HCT116 (cell line): ENCODE measurements at regions not wholly inside any gene's neighbourhood (a gene's known extent, or its start where the extent isn't known, plus 50 kb on each side); places are given as distances from the start of the nearest gene placed in this dataset.

ENCODE experiments used
- CTCF ChIP-seq, 3 experiments: fragments of 200-600 bp in 1 of 3; sonication (generic) in 1 of 3; IDR thresholded peaks in 2 of 3; conservative IDR thresholded peaks in 1 of 3; 2 replicates each; pipeline ENCODE4 v1.5.1; 2012 to 2017; ENCODE audit warnings: low read depth in 2 of 3, low read length in 2 of 3, antibody characterized with exemption in 1 of 3, borderline replicate concordance in 1 of 3, control low read depth in 1 of 3, mild to moderate bottlenecking in 1 of 3, mixed read lengths in 1 of 3, mixed run types in 1 of 3, moderate library complexity in 1 of 3; ENCODE audit not compliant: insufficient read depth in 1 of 3
- ELF1 ChIP-seq: IDR thresholded peaks from 2 replicates; pipeline ENCODE4 v1.6.1; 2012; ENCODE audit warnings: low read depth, borderline replicate concordance
- EZH2 ChIP-seq: fragments of 200-600 bp; sonication (generic); IDR thresholded peaks from 2 replicates; pipeline ENCODE4 v1.6.1; 2017; ENCODE audit warnings: antibody characterized with exemption, mixed run types
- EZH2phosphoT487 ChIP-seq: fragments of 200-600 bp; IDR thresholded peaks from 2 replicates; pipeline ENCODE4 v1.6.1; 2018; ENCODE audit warnings: antibody characterized with exemption, borderline replicate concordance
- MAX ChIP-seq: IDR thresholded peaks from 2 replicates; pipeline ENCODE4 v1.6.1; 2012
- POLR2A ChIP-seq: IDR thresholded peaks from 2 replicates; pipeline ENCODE4 v1.7.0; 2011; ENCODE audit warnings: borderline replicate concordance; ENCODE audit not compliant: insufficient read depth, insufficient read length; ENCODE audit errors: extremely low read depth
- POLR2AphosphoS5 ChIP-seq: IDR thresholded peaks from 2 replicates; pipeline ENCODE4 v1.6.1; 2011; ENCODE audit warnings: mild to moderate bottlenecking, low read depth, low read length, moderate library complexity
- RAD21 ChIP-seq: IDR thresholded peaks from 2 replicates; pipeline ENCODE4 v1.6.1; 2012; ENCODE audit warnings: low read depth, mild to moderate bottlenecking
- REST ChIP-seq: IDR thresholded peaks from 2 replicates; pipeline ENCODE4 v1.6.1; 2012; ENCODE audit warnings: low read depth
- SP1 ChIP-seq: IDR thresholded peaks from 2 replicates; pipeline ENCODE4 v1.6.1; 2012; ENCODE audit warnings: low read depth
- TCF7L2 ChIP-seq: IDR thresholded peaks from 2 replicates; pipeline ENCODE4 v1.7.0; 2011; ENCODE audit warnings: borderline replicate concordance, inconsistent platforms; ENCODE audit not compliant: insufficient read depth, insufficient read length; ENCODE audit errors: extremely low read depth
- YY1 ChIP-seq: IDR thresholded peaks from 2 replicates; pipeline ENCODE4 v1.6.1; 2011; ENCODE audit warnings: low read length, low read depth, moderate library complexity, mild to moderate bottlenecking; ENCODE audit not compliant: insufficient replicate concordance; ENCODE audit errors: extremely low read depth
- ZNF274 ChIP-seq: fragments of 200-500 bp; sonication (Bioruptor generic); IDR thresholded peaks from 2 replicates; pipeline ENCODE4 v1.6.1; 2014; ENCODE audit warnings: mild to moderate bottlenecking, low read depth, low read length, inconsistent platforms

GRCh38 chr20:39106791-39107190, 144.6 kb downstream of the DHX35 start:
- no peak for TF ChIP-seq CTCF (IDR thresholded peaks at IDR 0.05 in 2 of 3, conservative IDR thresholded peaks at IDR 0.05 in 1 of 3; ENCODE audit: borderline replicate concordance in 1 of 3, insufficient read depth in 1 of 3, low read depth in 2 of 3, low read length in 2 of 3)
- TF ChIP-seq MAX: no peak
- no peak for TF ChIP-seq YY1
- no peak for TF ChIP-seq ELF1
- no peak for TF ChIP-seq ZNF274
- TF ChIP-seq POLR2A: no peak
- TF ChIP-seq RAD21: no peak
- TF ChIP-seq EZH2phosphoT487: no peak
- TF ChIP-seq SP1: no peak
- TF ChIP-seq REST: no peak
- no peak for TF ChIP-seq EZH2
- no peak for TF ChIP-seq TCF7L2
- TF ChIP-seq POLR2AphosphoS5: no peak
